ENCODE measurements at regions not wholly inside any gene's neighbourhood (a gene's known extent, or its start where the extent isn't known, plus 50 kb on each side); places are given as distances from the start of the nearest gene placed in this dataset.
"Not testable (repeated sequence)": the region's sequence is repeated elsewhere in the genome, so short reads cannot be mapped to it uniquely, and the experiment has no call there.

DNA sequence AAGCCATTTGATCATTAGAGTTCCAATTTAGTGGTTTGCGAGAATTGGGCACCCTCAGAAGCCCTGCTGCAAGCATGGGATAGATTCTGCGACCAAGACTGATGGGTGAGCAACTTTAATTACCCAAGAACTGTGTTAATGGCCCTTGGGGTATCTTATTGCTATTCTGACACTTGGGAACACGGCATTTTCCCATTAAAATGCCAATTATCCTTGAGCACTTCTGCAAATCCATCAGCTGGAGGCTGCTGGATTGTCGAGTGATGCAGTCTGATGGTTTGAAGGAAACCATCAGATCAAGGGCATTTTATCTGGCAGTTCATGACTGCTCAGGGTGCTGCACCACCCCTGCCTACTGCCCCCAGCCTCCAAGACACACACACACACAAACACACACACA lies 183.6 kb upstream of the PROK2 start:
- DNase-seq: no peak

- DNase-seq: no peak
These were observed 181.2 kb upstream of the PROK2 start for GRCh38 chr3:71966185-71966584.

GRCh38 chr3:71964170-71964569 lies 179.2 kb upstream of the PROK2 start:
- DNase-seq: no peak

DNA sequence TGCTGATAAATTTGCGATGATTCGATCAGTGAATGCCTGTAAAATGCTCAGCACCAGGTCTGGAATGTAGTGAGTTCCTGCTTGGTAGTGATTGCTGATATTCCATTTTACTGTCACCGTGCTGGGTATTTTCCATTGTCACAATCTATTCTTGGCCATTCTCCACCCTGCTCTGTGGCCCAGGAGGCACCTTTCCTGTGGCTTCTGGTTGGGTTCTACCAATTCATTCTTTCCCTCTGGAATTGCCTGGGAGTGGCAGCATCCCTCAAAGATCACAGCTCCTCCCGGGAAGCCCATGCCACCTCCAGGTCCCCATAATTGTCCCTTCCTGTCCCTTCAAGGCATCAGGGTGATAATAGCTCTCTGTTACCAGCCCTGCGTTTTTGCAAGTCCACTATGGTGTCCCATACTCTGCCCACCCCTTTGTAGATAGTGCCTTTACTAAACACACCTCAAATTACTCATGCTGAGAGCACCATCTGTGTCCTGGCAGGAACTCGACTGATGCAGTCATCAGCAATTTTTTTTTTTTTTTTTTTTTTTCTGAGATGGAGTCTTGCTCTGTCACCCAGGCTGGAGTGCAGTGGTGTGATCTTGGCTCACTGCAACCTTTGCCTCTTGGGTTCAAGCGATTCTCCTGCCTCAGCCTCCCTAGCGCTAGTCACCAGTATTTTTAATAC lies 177.8 kb upstream of the PROK2 start:
- DNase-seq: no peak

- DNase-seq: no peak
These were observed 176.9 kb upstream of the PROK2 start for GRCh38 chr3:71961891-71962290.

DNA sequence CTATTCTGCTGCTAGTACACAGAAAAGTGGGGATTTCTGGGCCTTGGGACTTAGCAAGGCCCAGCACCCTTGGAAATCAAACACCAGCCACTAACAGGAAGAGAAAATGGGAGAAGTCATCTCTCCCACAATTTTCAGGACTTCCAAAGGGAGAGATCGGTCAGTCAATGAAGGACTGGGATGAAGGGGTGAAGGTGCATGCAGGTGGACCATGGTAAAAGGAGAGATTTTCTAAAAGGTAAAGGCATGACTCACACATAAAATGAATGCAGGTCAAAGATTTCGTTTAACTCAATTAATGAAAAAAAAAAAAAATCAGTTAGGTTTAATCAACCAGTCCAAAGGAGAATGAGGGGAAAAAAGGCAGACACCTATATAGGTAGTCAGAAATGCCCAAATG lies 176.4 kb upstream of the PROK2 start:
- DNase-seq: no peak

DNA sequence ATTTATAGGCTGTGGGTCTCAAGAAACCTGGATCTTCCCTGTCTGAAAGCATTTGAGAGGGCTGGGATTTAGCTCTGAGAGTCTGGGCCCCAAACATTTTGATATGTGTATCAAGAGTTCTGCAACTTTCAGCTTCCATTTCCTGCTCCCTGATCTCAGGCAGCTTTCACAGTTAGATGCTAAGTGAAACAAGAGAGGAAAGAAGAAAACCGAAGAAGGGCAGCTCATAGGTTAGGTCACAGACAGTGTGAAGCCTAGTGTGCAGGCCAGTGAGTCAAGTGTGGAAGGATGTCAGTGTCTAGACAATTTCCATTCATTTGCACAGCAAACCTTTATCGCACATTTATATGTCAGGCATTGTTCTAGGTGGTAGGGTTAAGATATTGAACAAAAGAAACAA lies 173.6 kb upstream of the PROK2 start:
- no peak for DNase-seq

DNA sequence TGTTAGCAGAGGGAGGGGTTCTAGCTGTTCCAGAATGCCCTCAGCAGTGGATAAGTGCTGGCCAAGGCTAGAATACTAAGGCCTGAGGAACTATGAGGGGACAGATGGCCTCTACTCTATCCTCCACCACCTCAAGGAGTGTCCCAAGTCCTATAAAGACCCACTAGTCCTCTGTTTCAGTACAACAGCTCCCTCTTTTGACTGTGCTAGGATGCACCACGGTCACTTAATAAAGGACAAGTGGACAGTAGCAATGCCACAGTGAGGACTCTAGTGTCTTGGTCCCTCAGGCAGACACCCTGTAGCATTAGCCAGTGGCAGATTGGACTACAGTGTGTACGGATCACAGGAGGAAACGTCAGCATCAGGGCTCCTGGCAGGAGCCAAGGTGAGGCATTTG lies 171.8 kb upstream of the PROK2 start:
- DNase-seq: no peak

GRCh38 chr3:71956069-71956340 lies 171.1 kb upstream of the PROK2 start:
- DNase-seq: no peak

DNA sequence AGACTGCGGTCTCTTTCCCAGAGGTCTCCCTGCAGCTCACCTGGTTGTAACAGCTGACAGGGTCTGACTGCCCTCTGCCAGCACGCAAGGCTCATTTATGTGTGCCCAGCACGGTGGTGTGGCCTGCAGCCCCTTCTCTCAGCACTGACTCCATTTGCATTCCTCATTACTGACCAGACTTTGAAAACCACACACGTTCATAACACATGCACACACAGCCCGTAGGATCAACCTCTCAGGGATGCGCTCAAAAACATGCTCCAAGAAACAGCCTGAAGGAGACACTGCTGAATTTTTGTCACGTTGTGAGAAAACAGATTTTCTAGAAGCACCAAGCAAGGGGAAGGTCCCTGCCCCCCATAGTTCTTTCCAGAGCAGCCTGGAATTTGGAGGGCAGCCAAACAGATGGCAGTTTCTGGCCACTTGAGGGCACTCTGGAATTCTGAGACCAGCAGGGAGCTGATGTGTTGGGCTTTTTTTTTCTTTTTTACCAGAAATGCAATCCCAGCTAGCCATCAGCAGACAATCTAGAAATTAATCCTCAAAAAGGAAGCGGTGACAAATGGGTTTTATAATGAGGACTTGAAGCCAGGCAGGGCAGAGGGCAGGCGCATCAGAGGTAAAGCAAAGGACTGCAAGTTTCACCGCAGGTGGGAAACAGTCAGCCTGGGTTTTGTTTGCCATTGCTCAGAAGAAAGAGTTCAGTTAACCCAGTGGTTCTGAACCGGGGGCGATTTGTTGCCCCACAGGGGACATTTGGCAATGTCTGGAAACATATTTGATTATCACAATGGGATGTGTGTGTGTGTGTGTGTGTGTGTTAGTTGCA lies 170.5 kb upstream of the PROK2 start:
- DNase-seq: peak; percentile 84

DNA sequence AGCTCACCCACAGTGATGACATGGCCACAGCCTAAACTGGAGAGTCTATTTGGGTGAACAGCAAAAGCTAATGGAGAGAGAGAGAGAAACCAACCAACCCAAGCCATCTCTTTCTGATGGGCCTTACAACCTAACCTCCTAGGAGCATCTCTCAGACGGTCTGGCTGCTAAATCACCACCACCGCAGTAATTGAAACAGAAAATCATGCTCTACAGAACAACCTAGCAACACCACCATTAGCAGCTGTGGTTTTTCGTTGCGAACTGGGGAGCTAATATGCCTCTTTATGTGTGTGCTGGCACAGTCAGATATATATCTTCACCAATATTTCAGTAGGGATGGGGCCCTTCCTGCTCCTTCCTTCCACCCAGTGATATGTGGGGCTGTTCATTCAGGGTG lies 166.9 kb upstream of the PROK2 start:
- no peak for DNase-seq

DNA sequence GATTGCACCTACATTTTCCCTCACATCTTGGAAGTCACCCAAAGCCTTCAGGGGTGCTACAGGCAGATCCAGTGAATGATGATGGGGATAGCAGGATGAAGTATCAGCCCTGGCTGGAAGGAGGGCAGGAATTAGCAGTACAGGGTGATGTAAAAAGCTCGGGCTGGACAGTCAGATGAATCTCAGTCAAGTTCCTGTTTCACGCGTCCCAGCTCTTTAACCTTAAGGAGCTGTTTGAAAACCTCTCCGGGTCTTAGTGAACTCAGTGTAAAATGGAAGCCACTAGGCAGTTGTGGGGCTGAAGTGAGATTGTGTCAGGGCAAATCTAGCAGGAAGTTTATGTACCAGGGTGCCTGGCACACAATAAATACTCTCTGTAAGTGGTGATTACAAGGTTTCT lies 166.4 kb upstream of the PROK2 start:
- no peak for DNase-seq

- no peak for DNase-seq
These were observed 164.5 kb upstream of the PROK2 start for GRCh38 chr3:71949442-71949841.

GRCh38 chr3:71944482-71945065 lies 159.6 kb upstream of the PROK2 start:
- no peak for DNase-seq

DNA sequence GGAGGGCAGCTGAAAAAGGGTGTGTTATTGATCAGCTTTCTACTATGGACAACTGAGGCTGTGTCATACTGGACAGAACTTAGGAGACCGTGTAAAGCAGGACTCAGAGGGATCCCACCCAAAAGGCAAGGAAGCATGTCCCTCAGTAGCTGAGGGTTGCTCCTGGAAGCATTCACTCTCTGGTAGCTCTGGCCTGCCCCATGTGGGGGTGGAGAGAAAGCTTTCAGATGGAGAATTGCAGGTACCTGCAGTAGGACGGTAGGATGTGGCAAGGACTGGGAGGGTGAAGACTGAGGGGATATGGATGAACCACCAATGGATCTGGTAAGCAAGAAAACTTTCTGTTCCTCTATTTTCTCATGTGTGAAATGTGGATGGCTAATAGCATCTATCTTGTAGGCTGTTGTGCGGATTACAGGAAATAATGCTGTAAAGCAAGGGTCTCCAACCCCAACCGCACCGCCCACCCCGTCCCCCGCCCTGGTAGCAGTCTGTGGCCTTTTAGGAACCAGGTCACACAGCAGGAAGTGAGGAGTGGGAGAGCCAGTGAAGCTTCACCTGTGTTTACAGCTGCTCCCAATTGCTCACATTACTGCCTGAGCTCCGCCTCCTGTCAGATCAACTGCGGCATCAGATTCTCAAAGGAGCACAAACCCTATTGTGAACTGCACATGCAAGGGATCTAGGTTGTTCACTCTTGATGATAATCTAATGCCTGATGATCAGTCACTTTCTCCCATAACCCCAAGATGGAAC lies 157.7 kb upstream of the PROK2 start:
- no peak for DNase-seq

- no peak for DNase-seq
These were observed 155.5 kb upstream of the PROK2 start for GRCh38 chr3:71940486-71940885.

DNA sequence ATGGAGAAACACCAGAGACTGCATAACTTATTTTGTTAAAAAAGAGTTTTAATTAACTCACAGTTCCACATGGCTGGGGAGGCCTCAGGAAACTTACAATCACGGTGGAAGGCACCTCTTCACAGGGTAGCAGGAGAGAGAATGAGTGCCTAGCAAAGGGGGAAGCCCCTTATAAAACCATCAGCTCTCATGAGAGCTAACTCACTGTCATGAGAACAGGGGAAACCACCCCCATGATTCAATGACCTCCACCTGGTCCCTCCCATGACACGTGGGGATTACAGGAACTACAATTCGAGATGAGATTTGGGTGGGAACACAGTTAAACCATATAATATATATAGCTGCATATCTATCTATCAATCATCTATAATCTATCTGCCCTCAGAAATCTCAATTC lies 153.1 kb upstream of the PROK2 start:
- not testable (repeated sequence) for DNase-seq

- peak; percentile 28 for DNase-seq
These were observed 151.7 kb upstream of the PROK2 start for GRCh38 chr3:71936681-71937080.

DNA sequence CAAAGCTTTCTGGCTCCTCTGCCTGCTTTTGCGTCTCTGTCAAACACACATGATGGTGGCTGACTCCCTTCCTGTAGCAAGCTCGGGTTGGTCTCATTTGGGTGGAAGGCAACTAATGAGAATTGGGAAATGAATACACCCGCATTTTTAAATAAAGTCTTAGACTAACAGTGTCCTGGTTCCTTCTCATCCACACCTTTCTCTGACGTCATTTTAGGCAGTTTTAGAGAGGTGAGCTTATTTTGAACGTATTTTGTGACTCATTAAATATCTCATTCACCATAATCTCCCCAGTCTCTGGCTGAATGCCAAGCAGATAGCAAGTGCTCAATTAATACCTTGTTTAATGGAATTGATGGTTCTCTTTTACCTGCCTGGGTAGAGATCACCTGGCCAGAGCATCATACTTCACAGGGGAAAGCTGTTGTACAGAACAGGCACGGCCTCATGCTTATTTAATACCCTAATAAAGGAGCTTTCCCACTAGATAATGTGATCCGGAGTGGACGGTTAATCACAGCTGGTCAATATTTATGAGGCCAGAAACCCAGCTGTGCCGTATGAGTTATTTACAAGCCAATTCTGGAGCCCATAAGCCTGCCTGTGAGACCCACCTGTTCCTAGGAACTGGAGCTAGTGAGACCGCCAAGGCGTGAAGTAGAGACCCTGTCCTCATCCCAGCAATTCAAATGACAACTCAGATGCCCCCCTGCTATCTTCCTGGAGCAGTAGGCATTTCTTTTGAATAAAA lies 149.7 kb upstream of the PROK2 start:
- no peak for DNase-seq

DNA sequence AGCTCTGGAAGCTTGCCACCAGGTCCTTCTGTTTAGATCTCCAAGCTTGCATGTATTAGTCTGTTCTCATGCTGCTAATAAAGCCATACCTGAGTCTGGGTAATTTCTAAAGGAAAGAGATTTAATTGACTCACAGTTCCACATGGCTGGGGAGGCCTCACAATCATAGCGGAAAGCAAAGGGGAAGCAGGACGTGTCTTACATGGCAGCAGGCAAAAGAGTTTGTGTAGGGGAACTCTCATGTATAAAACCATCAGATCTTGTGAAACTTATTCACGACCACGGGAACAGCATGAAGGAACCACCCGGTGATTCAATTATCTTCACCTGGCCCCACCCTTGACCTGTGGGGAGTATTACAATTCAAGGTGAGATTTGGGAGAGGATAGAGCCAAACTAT lies 147.0 kb upstream of the PROK2 start:
- DNase-seq: no peak

DNA sequence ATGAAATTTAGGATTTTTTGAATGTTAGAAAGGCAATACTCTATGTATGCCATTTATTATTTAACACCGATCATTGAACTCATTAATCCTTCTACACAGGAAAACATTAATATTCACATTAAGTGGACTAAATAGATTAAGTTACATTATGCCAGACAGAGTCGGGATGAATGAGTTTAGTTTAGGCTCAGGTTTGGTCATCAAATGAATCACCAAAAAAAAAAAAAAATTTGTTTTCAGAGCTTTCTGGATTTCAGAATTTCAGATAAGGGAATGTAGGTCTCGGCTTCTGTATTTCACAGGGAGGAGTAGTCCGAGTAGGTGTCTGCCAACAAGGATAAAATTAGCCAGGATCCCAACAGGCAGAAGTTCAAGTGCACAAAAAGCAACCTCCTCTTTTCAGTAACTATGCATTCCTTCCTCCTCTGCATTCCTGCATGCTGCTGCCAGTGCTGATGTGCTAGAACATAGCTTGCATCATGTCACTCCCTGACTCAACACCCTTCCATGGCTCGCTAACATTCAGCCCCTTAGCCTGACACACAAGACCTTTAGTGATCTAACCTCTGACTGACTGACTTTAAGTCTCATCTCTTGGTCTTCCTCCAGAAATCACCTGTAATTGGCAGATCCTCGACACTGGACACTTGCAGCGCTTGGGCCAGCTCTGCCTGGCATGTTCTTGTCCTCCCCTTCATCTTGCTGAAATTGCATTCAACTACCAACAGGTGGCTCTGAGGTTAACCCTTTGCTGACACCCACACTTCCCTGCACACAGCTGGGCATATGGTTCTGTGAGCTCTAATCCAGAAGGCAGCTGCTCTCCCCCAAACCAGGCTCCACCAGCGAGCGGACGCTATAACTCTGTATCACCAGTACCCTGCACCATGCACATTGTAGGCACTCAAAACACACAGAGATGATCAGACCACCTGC lies 145.4 kb upstream of the PROK2 start:
- no peak for DNase-seq

Measured in muscle of arm (tissue), 1 donor.